PC-3 (cell line): ENCODE measurements at regions not wholly inside any gene's neighbourhood (a gene's known extent, or its start where the extent isn't known, plus 50 kb on each side); places are given as distances from the start of the nearest gene placed in this dataset.
A peak's percentile ranks its signal among the peaks of the same experiment; 100 is the strongest.

Experiments
- ATAC-seq: fragments of 200-7000 bp; cut with Tn5 transposase; 2 replicates; pipeline ENCODE4 v1.9.1; 2020; ENCODE audit warnings: mild to moderate bottlenecking, moderate library complexity
- BruUV-seq: library from RNA; stranded (reverse); fragments of 400-500 nt; replicated peaks from 2 replicates; lab custom pipeline; 2021; lab: Mats Ljungman, UMichigan
- CTCF ChIA-PET: fragments of 300-600 bp; sonication (Branson Sonifier 250); formaldehyde crosslinking; loops from one replicate; lab custom pipeline; 2022; ENCODE audit warnings: antibody characterized with exemption; lab: Charles Lee
- POLR2A ChIA-PET: fragments of 300-600 bp; sonication (Branson Sonifier 250); formaldehyde crosslinking; loops from one replicate; lab custom pipeline; 2022; ENCODE audit warnings: antibody characterized with exemption; ENCODE audit not compliant: unreplicated experiment; lab: Charles Lee
- DNase-seq: peaks from one replicate; pipeline ENCODE4 v3.0.0-alpha.2; 2015
- H2AFZ ChIP-seq: fragments of 300-600 bp; sonication (generic); 2 replicates; pipeline ENCODE4 v1.6.0; 2016; ENCODE audit warnings: antibody characterized with exemption, low read length
- H3F3A ChIP-seq: fragments of 300-600 bp; sonication (generic); one replicate; pipeline ENCODE4 v1.6.0; 2017; ENCODE audit warnings: antibody characterized with exemption, low read length, control low read depth, mild to moderate bottlenecking; ENCODE audit not compliant: unreplicated experiment
- H3K27ac ChIP-seq: fragments of 300-600 bp; sonication (generic); 2 replicates; pipeline ENCODE4 v1.5.1; 2016; ENCODE audit warnings: mild to moderate bottlenecking, low read length
- H3K27me3 ChIP-seq: fragments of 300-600 bp; sonication (generic); 2 replicates; pipeline ENCODE4 v1.6.1; 2016; ENCODE audit warnings: low read length, mixed read lengths
- H3K36me3 ChIP-seq: fragments of 300-600 bp; sonication (generic); 2 replicates; pipeline ENCODE4 v1.6.1; 2016; ENCODE audit warnings: low read depth, mixed run types, low read length, mixed read lengths
- H3K4me1 ChIP-seq: fragments of 300-600 bp; sonication (generic); 2 replicates; pipeline ENCODE4 v1.5.1; 2016; ENCODE audit warnings: low read length; ENCODE audit not compliant: insufficient read depth
- H3K4me2 ChIP-seq: fragments of 300-600 bp; sonication (generic); 2 replicates; pipeline ENCODE4 v1.6.0; 2016; ENCODE audit warnings: low read length
- H3K4me3 ChIP-seq: fragments of 300-600 bp; sonication (generic); 2 replicates; pipeline ENCODE4 v1.5.1; 2016; ENCODE audit warnings: mild to moderate bottlenecking, low read length, mixed read lengths
- H3K79me2 ChIP-seq: fragments of 300-600 bp; sonication (generic); 2 replicates; pipeline ENCODE4 v1.6.1; 2017; ENCODE audit warnings: low read length, mixed read lengths
- H3K9ac ChIP-seq: fragments of 300-600 bp; sonication (generic); 2 replicates; pipeline ENCODE4 v1.6.0; 2016; ENCODE audit warnings: mild to moderate bottlenecking, low read length
- H3K9me2 ChIP-seq: fragments of 300-600 bp; sonication (generic); replicated peaks from 2 replicates; pipeline ENCODE4 v1.6.1; 2016; ENCODE audit warnings: mixed run types, low read length, mixed read lengths
- H3K9me3 ChIP-seq: fragments of 300-600 bp; sonication (generic); 2 replicates; pipeline ENCODE4 v1.6.1; 2016; ENCODE audit warnings: low read length, mixed read lengths
- H4K20me1 ChIP-seq: fragments of 300-600 bp; sonication (generic); 2 replicates; pipeline ENCODE4 v1.6.1; 2016; ENCODE audit warnings: low read length, mixed read lengths
- EZH2 ChIP-seq: fragments of 300-600 bp; sonication (generic); IDR thresholded peaks from one replicate; pipeline ENCODE4 v1.6.1; 2017; ENCODE audit warnings: antibody characterized with exemption, mild to moderate bottlenecking, low read length; ENCODE audit not compliant: unreplicated experiment
- EZH2phosphoT487 ChIP-seq: fragments of 300-600 bp; sonication (generic); IDR thresholded peaks from 2 replicates; pipeline ENCODE4 v1.6.1; 2018; ENCODE audit warnings: mild to moderate bottlenecking, antibody characterized with exemption, low read length, borderline replicate concordance
- intact Hi-C: fragments of 100-400 bp; cut with micrococcal nuclease; formaldehyde crosslinking; loops from 2 replicates; pipeline ENCODE4 v1.9.0; 2023
- TF ChIP-seq, protein P1 (sequence below): fragments of 300-600 bp; sonication (generic); conservative IDR thresholded peaks from 2 replicates; pipeline ENCODE4 v1.5.1; 2017; ENCODE audit warnings: antibody characterized with exemption, low read depth, mild to moderate bottlenecking, low read length

DNA sequence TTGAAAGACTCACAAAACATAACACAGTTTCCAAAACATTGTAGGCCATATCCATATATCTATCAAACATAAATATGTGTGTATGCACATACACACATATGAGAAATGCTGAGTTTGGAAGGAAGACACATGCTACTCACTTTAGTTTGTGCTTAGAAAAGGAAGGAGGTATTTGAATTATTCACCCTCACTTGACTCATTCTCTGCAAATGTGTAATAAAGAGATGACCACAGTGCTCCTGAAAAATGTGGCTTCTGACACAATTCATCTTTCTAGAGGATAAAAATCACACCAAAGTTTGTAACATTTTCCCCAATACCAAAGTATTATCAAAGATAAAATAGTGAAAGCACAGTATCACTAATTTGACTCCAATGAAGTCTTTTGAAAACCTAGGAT is 950.1 kb downstream of the FAT4 start:
- H3K4me2 ChIP-seq, result no peak overlapping the region
- TF ChIP-seq, protein P1, sequence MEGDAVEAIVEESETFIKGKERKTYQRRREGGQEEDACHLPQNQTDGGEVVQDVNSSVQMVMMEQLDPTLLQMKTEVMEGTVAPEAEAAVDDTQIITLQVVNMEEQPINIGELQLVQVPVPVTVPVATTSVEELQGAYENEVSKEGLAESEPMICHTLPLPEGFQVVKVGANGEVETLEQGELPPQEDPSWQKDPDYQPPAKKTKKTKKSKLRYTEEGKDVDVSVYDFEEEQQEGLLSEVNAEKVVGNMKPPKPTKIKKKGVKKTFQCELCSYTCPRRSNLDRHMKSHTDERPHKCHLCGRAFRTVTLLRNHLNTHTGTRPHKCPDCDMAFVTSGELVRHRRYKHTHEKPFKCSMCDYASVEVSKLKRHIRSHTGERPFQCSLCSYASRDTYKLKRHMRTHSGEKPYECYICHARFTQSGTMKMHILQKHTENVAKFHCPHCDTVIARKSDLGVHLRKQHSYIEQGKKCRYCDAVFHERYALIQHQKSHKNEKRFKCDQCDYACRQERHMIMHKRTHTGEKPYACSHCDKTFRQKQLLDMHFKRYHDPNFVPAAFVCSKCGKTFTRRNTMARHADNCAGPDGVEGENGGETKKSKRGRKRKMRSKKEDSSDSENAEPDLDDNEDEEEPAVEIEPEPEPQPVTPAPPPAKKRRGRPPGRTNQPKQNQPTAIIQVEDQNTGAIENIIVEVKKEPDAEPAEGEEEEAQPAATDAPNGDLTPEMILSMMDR, result no peak
- TF ChIP-seq EZH2 (no peak), EZH2phosphoT487 (no peak)
- intact Hi-C loops, result no loop called here
- H4K20me1 ChIP-seq, result no peaks in the 10 kb centered on the region
- H3K4me3 ChIP-seq, result no peak overlapping the region
- H3K27ac ChIP-seq, result no peak overlapping the region
- no peaks in the 10 kb centered on the region for H3K36me3 ChIP-seq
- CTCF ChIA-PET, result no interaction called here
- peak; percentile 77 for ATAC-seq
- H3K9me3 ChIP-seq, result no peaks in the 10 kb centered on the region
- no peak overlapping the region for H2AFZ ChIP-seq
- H3F3A ChIP-seq, result no peaks in the 10 kb centered on the region
- no peaks in the 10 kb centered on the region for H3K27me3 ChIP-seq
- H3K4me1 ChIP-seq, result no peaks in the 10 kb centered on the region
- H3K9me2 ChIP-seq, result no peaks in the 10 kb centered on the region
- no TSS peak for BruUV-seq
- POLR2A ChIA-PET, result no interaction called here
- no peak overlapping the region for H3K9ac ChIP-seq
- DNase-seq, result peak; percentile 36
- H3K79me2 ChIP-seq, result no peaks in the 10 kb centered on the region

DNA sequence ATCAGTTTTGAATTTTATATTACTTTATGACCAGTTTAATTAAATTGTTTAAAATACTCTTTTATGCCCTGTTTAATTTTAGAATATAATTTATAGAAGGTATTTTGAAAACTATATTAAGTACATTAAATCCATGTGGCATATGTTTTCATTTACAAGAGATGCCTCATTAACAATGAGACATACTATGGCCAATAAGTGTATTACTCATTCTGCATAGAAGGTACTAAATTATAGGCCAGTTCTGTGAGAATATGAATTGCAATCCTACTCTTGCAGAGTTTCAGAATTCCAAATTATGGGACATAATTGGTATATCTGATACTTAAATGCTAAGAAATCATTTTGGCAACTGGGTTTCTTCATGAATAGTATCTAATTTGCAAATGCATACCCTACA is 951.1 kb downstream of the FAT4 start:
- TF ChIP-seq EZH2phosphoT487 (no peak), EZH2 (no peak)
- TF ChIP-seq, protein P1, result no peak
- H3K4me3 ChIP-seq, result no peak overlapping the region
- POLR2A ChIA-PET, result no interaction called here
- no peak for DNase-seq
- H4K20me1 ChIP-seq, result no peaks in the 10 kb centered on the region
- no peaks in the 10 kb centered on the region for H3F3A ChIP-seq
- ATAC-seq, result no peak
- H3K9me2 ChIP-seq, result no peaks in the 10 kb centered on the region
- BruUV-seq, result no TSS peak
- H3K4me1 ChIP-seq, result no peaks in the 10 kb centered on the region
- H3K36me3 ChIP-seq, result no peaks in the 10 kb centered on the region
- no peaks in the 10 kb centered on the region for H3K79me2 ChIP-seq
- H3K27me3 ChIP-seq, result no peaks in the 10 kb centered on the region
- intact Hi-C loops, result no loop called here
- H2AFZ ChIP-seq, result no peak overlapping the region
- no peak overlapping the region for H3K4me2 ChIP-seq
- no peaks in the 10 kb centered on the region for H3K9me3 ChIP-seq
- H3K27ac ChIP-seq, result no peak overlapping the region
- H3K9ac ChIP-seq, result no peak overlapping the region
- CTCF ChIA-PET, result no interaction called here

DNA sequence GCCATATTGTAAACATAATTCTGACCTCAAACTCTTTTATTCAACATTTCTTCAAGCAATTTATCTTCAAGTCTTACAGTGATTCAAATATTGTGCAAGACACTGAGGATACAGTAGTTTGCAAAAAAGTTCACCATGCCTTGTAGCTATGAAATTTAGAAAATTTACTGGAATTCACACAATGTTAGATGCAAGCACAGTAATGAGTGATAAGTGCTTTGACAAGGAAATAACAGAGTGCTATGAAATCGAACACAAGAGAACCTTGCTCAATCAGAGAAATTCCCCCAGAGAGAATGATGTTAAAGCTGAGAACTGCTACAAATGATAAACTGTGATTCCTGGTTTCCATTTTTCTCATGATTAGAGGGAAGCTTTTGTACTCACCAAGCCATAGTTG is 952.9 kb downstream of the FAT4 start:
- no peaks in the 10 kb centered on the region for H3K9me2 ChIP-seq
- H4K20me1 ChIP-seq, result no peaks in the 10 kb centered on the region
- no peaks in the 10 kb centered on the region for H3K27me3 ChIP-seq
- POLR2A ChIA-PET, result interaction anchor here (0.7 kb wide), 1 partner anchor 61 kb away, joined by 3 read pairs; no protein-coding TSS in a partner anchor
- ATAC-seq (no peak), DNase-seq (no peak)
- CTCF ChIA-PET, result no interaction called here
- no peak overlapping the region for H2AFZ ChIP-seq
- no peak overlapping the region for H3K4me3 ChIP-seq
- H3K27ac ChIP-seq, result no peak overlapping the region
- no peaks in the 10 kb centered on the region for H3K36me3 ChIP-seq
- no peaks in the 10 kb centered on the region for H3K79me2 ChIP-seq
- H3K9me3 ChIP-seq, result no peaks in the 10 kb centered on the region
- TF ChIP-seq EZH2phosphoT487 (no peak), EZH2 (no peak)
- TF ChIP-seq, protein P1, result no peak
- intact Hi-C loops, result no loop called here
- no peaks in the 10 kb centered on the region for H3K4me1 ChIP-seq
- BruUV-seq, result no TSS peak
- H3K9ac ChIP-seq, result no peak overlapping the region
- no peak overlapping the region for H3K4me2 ChIP-seq
- H3F3A ChIP-seq, result no peaks in the 10 kb centered on the region
